Occipital lobe (tissue), 1 donor: ENCODE measurements at regions not wholly inside any gene's neighbourhood (a gene's known extent, or its start where the extent isn't known, plus 50 kb on each side); places are given as distances from the start of the nearest gene placed in this dataset.
"Not testable (repeated sequence)": the region's sequence is repeated elsewhere in the genome, so short reads cannot be mapped to it uniquely, and the experiment has no call there.

ENCODE experiments used
- DNase-seq: peaks from one replicate; lab custom pipeline; 2025; lab: John Stamatoyannopoulos, UW

DNA sequence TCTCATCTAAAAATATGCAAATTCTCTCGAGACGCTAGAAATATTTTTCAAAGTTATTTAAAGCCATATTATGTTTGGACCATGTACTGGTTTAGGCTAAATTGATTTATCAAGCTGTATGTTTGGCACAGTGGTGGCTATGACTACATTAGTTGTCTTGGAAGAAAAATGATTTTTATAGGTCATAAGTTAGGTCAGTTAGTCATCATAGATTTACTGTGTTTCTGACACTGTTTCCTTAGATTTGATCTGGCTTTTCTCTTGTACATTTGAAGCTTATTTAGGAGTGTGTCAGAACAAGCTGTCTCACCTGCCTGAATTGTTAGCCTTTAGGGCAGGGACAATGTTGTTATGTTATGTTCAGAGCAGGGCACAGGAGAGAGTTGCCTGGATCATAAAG is 161.1 kb upstream of the FBXO33 start:
- no peak for DNase-seq

DNA sequence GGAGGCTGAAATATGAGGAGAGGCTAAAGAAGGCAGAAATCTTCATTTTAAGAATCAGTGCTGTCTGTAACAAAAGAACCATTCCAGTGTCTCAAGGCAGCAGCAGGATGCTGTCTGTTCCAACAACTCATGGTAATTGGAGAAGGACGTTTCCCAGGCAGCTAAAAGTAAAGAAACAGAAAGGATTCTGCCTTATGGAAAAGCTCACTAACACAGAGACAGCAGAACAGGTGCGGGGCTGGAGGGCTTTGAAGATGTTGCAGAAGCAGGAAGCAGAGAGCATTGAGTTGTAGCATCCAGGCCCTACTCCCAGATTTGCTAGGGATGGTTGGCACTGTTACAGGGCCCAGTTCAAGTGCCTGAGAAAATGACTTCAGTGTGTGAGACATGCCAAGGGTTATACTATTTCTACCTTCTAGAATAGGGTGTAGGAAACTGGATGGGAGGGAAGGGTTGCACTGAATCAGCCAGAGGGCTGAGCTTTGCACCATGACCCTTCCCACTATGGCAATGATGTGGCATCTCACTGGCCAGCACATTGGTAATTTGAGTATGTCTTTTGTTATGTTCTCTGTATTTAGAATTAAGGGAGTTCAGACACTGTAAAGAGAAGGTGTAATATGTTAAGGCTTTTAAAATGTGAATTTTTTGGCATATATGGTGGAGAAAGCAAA is 160.0 kb upstream of the FBXO33 start:
- DNase-seq = no peak

DNA sequence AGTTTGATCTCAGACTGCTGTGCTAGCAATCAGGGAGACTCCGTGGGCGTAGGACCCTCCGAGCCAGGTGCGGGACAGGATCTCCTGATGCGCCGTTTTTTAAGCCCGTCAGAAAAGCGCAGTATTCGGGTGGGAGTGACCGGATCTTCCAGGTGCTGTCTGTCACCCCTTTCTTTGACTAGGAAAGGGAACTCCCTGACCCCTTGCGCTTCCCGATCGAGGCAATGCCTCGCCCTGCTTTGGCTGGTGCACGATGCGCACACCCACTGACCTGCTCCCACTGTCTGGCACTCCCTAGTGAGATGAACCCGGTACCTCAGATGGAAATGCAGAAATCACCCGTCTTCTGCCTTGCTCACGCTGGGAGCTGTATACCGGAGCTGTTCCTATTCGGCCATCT is 157.6 kb upstream of the FBXO33 start:
- DNase-seq = not testable (repeated sequence)

DNA sequence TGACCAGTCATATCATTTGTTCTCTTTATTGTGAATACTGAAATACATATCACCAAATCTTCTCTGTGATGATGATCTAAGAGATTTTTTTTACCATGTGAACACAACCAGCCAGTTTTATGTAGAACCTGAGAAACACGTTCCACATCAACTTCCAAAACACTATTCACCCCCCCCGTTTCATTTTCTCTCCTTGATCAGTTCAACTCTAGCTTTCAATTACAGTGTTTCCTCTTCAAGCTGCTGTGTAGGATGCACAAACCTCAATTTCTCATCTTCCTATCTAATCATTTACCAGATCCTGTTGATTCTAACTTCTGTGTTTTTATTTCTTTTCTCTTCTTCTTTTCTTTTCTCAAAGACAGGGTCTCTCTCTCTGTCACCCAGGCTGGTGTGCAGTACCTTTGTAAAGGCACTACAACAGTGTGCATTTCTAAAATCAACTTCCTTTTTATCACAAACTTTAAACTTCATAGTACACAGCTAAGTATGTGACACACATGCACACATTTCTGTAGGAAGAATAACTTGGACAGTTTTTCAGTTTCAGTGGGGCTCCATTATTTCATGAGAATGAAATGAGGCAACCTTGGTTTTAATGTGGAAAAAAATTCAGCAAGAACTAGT is 149.9 kb upstream of the FBXO33 start:
- no peak for DNase-seq

DNA sequence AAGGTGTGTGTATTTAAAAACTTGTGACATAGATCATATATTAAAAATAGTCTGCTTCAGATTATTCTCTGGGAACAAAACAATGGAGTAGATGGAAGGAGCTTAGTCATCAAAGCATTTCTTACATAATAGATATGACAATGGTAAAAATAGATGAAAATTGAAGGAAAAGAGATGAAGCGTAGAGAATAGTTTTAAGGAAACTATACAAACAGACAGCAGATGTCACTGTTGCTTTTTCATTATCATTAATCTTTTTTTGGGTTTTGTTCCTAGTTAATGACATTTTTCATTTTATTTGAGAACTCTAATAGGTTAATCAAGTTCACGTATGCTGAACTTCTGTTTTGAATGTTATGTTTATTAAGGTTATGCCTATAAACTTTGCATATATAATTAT is 149.2 kb upstream of the FBXO33 start:
- DNase-seq = no peak

DNA sequence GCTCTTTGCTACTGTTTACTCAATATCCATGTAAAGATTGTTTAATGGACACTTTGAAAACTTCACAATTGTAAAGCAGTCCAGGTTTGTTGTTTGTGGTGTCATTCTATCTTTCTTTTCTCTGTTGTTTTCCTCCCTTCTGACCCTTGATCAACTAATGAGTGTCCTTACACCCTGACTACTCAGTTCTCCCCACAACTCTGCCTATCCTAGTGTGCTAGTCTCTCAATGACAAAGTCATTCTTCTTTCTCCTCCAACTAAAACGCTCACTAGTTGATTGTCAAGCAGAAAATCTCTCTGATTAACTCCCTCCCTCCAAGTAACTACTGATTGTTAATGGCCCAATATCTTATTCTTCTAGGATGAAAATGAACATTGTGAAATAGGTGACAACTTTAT is 148.5 kb upstream of the FBXO33 start:
- no peak for DNase-seq

DNA sequence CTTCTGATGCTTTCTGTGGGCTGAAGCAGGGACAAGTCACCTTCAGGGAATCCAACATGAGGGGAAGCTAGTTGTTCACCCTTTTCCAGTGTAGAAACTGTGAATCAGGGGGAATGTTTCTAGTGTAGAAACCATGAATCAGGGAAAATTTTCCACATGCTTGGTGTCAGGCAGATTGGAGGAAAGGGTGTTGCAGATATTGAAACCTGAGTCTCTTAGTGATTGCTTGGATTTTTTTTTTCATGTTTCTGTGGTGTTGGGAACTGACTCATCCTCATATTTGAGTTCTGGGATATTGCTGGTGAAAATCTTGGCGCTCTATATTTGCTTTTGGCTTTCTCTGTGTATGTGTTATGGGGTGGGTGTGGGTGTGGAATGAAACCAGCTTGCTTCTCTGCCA is 144.5 kb upstream of the FBXO33 start:
- DNase-seq = no peak

DNA sequence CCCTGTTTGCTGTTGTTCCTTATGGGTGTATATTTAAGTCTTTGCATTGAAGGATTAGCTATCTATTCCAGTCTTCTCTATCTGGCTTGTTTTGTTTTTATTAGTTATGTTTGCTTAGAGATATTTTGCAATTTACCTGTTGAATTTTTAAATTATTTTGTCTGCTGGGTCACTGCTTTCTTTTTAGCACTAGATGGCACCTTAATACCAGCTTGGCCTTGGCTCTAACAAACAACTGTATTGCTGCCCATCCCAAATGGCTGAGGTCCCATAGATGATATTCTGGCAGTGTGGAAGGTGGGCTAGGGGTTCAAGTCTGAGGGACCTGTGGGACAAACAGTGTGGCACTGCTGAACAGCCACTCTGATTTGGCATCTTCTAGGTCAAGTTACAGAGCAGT is 144.0 kb upstream of the FBXO33 start:
- no peak for DNase-seq

DNA sequence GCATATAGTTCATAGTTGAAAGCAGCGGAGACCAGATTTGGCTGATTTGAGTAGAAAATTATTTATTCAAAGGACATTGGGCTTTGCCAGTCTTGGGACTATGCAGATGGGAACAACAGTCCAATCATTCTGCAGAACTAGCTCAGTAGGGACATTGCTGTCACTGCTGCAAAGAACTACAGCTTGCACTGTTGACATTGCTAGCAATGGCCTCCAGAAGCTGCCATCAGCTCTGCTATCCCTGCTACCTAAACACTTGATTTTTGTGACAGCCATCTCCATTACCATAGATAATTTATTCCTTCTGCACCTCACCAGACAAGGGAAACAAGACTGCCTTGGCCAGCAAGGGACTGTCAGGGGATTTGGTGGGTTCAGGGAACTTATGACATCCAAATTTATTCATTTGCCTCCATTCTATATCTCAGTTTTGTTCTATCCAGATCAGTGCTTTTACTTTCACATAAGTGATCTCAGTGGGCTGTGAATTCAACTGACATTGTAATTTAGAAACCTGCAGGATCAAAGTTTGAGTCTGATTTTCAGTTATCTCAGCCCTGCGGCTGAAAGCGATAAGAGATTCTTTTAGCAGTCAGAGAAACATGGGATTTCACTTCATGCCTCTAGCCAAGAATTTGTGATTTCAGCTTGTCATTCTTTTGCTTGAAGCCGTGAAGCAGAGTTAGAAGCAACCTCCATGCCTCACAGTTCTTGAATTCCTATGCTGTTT is 136.7 kb upstream of the FBXO33 start:
- DNase-seq = no peak

DNA sequence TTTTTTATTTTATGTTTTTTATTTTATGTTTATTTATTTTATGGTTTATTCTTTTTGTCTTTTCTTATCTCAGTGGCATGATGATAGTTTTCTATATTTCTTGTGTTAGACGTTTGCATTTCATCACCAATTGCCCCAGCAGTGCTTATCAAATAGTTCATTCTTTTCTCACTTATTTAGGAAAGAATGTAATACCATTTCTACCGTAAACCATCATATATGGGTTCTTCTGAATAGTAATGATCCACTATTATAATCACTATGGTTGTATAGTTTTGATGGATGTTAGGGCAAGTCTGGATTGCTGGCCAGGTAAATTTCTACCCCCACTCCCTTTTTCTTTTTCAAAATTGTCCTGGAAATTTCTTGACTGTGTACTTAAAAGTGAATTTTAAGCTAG is 134.6 kb upstream of the FBXO33 start:
- no peak for DNase-seq

DNA sequence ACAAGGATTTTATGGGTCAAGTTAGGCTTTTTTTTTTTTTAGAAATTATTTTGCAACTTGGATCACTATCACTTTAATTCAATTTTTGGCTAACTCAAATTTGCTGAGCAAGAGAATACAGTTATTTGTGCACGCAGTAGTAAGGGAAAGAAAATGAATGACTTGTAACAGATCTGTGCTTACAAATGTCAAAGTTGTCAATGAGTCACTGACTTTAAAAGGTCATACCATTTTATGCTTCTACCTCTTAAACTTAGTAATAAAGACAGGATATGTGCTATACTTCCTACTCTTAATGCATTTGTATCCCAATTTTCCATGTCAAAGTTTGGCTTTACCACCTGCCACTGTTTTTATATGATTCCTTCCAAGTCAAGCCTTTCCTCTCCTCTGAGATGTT is 131.1 kb upstream of the FBXO33 start:
- no peak for DNase-seq

DNA sequence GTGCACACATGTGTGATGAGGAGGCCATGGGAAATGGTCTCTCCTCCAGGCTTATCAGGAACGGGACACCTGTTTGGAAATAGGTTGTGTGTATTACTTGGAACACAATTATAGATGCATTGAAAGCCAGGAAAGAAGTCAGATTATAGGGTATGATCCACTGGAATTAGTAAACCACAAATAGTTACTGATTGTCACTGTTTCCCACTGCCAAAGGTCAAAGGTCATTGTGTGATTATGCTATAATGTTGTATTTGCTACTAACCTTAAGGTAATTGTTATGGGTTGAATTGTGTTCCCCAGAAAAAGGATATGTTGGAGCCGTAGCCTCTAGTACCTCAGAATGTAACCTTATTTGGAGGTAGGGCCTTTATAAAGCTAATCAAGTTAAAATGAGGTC is 129.9 kb upstream of the FBXO33 start:
- no peak for DNase-seq

DNA sequence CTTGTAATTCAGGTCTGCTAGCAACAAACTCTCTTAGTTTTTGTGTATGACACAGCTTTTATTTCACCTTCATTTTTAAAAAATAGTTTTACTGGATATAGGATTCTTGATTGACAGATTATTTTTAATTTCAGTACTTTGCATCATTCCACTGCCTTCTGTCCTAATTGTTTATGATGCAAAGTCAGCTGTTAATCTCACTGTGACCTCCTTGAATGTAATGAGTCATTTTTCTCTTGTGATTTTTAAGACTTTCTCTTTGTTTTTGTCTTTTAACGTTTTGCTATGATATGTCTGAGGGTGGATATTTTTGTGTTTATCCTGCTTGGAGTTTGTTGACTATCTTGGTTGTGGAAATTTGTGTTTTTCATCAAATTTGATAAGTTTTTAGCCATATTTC is 126.3 kb upstream of the FBXO33 start:
- no peak for DNase-seq

DNA sequence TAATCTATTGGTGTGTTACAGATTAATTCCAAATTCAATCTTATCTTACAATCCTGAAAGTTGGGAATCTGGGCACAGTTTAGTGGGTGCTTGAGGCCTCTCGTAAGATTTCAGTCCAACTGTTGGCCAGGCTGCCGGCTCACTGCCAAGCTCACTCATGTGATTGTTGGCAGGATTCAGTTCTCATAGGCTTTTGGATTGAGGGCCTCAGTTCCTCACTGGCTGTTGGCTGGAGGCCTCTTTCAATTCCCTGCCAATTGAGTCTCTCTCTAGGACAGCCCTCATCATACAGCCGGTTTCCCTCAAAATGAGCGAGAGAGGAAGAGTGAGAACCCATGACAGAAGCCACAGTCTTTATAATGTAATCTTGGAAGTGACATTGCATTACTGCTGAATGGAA is 123.5 kb upstream of the FBXO33 start:
- no peak for DNase-seq

DNA sequence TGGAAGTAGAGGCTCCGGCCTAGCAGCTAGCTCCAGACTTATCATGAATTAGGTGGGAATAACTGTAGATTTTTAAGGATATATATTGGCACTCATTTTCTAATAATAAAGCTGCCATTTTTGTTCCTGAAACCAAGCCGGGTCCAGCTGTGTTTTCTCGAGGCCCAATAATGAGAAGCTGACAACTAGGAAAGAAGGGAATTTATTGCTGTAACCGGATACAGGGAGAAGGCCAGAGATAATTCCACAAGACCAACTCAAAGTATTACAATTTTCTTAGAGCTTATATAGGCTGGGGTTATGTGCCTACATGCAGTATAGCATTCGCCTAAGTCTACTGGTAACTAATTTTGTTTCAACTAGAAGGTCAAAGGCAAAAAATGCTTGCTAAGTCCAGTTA is 122.3 kb upstream of the FBXO33 start:
- no peak for DNase-seq

DNA sequence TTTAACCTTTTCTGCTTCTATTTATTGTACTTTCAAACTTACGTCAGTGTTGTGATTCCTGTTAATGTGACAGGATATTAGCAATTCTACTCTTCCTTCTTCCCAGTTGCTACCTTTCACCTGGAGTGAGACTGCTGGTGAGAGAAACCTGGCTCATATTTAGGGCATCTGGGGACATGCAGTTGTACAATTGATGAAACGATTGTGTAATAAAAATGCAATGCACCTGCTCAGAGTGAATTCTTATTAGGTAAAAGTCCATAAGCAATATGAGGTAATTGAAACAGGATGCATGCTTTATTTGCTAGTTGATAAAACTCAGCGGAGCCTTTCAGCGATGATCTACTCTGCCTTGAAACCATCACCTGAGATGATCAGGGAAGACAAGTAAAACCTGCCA is 116.1 kb upstream of the FBXO33 start:
- DNase-seq = no peak

DNA sequence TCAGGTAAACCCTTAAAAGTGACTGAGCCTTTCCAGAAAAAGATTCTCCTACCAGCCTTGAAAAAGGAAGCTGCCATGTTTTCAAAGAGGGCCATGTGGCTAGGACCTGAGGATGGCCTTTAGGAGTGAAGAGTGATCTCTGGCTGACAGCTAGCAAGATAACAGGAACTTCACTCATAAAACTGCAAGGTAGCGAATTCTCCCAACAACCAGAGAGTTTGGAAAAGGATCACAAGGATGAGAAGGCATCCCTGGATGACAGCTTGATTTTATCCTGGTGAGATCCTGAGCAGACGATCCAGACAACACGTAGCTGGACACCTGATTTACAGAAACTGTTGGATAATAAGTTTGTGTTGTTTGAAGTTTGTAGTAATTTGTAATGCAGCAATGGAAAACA is 115.6 kb upstream of the FBXO33 start:
- DNase-seq = no peak

DNA sequence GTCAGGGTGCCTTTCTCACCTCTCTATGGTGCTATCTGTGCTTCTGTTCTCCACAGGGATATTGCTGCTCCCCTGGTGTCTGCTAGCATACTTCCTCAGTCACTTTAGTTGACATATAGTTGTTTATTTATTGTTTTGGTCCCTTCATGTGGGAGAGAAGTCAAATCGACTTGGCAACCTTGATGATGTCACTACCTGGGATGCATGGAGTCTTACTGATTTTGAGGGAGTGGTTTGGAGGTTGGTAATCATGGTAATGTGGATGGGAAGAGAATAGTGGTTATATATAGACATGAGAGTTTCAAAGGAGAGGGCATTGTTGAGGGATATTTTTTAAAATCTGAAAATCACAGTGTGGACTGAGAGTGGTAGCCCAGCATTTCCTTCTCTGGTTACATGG is 73.6 kb upstream of the FBXO33 start:
- no peak for DNase-seq

DNA sequence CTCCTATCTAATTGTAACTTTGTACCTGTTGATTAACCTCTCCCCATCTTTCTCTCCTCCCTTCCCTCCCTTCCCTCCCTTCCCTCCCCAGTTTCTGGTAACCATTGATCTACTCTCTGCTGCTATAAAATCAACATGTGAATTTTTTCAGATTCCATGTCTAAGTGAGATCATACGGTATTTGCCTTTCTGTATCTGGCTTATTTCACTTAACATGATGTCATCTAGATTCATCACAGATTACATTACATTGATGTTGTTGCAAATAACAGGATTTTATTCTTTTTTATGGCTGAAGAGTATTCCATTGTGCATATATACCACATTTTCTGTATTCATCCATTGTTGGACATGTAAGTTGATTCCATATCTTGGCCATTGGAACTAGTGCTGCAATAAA is 68.0 kb upstream of the FBXO33 start:
- no peak for DNase-seq

DNA sequence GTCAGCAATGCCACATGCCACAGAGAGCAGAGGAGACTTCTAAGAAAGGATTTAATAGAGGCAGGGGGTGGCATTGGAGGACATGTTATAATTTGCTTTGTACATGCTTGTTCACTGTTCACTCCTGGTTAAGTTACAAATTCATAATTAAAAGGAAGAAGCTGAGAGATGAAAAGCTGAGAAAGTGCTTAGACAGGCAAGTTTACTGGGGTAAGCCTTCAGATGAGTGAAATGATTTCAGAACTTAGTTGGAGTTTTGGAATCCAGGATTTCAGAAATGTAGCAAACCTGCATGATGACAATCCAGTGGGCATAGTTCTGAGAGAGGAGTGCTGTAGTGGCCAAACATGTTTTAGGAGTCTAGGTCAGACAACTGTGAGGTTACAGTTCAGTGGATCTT is 67.3 kb upstream of the FBXO33 start:
- no peak for DNase-seq

DNA sequence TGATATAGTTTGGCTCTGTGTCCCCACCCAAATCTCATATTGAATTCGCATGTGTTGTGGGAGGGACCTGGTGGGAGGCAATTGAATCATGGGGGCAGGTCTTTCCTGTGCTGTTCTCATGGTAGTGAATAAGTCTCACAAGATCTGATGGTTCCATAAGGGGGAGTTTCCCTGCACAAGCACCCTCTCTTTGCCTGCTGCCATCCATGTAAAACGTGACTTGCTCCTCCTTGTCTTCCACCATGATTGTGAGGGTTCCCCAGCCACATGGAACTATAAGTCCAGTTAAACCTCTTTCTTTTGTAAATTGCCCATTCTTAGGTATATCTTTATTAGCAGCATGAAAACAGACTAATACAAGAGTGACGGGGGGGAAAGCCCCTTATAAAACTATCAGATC is 65.4 kb upstream of the FBXO33 start:
- not testable (repeated sequence) for DNase-seq

DNA sequence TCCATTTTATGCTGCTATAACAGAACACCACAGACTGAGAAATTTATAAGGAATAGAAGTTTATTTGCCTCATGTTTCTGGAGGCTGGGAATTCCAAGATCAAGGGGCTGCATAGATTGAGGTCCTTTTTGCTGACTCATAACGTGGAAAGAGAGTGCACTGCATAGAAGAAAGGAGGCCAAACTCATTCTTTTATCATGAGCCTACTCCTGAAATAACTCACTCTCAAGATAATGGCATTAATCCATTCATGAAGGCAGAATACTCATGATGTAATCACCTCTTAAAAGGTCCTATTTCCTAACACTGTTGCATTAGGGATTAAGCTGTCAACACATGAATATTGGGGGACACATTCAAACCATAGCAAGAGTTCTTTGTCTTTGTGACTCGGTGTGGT is 60.0 kb upstream of the FBXO33 start:
- no peak for DNase-seq

DNA sequence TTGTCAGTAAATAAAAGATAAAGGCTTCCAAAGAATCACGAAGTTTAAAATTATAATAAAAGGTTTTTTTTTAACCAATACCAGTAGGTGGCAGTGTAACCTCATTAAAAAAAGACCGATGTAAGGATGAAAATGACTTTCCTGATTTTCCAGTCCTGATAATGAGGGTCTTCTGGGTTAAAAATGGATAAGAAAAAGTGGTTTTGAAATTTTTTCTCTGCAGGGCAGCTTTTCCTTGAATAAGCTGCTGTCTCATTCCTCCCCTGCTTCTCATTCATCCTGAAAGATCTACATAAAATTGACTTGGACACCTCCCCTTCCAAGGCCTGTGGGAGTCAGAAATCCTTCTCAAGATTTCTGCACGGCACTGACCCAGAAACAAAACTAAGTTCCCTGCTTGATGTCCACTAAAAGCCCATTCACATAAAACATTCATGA is 58.9 kb upstream of the FBXO33 start:
- DNase-seq = no peak
